ENCODE measurements at regions not wholly inside any gene's neighbourhood (a gene's known extent, or its start where the extent isn't known, plus 50 kb on each side); places are given as distances from the start of the nearest gene placed in this dataset.

GRCh38 chr12:24688601-24689000 lies 260.3 kb downstream of the BCAT1 start:
- TF ChIP-seq CTCF (IDR thresholded peaks at IDR 0.05) (no peak), EZH2 (IDR thresholded peaks at IDR 0.05; ENCODE audit: borderline replicate concordance, insufficient read depth, low read depth, low read length, poor library complexity, severe bottlenecking) (no peak)
